IMR-90 (cell line): ENCODE measurements at regions not wholly inside any gene's neighbourhood (a gene's known extent, or its start where the extent isn't known, plus 50 kb on each side); places are given as distances from the start of the nearest gene placed in this dataset.
A peak's percentile ranks its signal among the peaks of the same experiment; 100 is the strongest.

Experiments used
- ATAC-seq: fragments of 200-7000 bp; cut with Tn5 transposase; 2 replicates; pipeline ENCODE4 v1.9.1; 2020; ENCODE audit warnings: low read depth, mild to moderate bottlenecking, moderate library complexity
- BruUV-seq: library from RNA; stranded (reverse); fragments of 400-500 nt; replicated peaks from 2 replicates; lab custom pipeline; 2021; lab: Mats Ljungman, UMichigan
- CTCF ChIA-PET: fragments of 300-600 bp; formaldehyde crosslinking; extraction: SDS; loops from one replicate; lab custom pipeline; 2021; ENCODE audit warnings: antibody characterized with exemption; lab: Yijun Ruan, JAX
- POLR2A ChIA-PET: fragments of 300-600 bp; sonication (Branson Sonifier 250); formaldehyde crosslinking; loops from one replicate; lab custom pipeline; 2022; ENCODE audit warnings: antibody characterized with exemption; ENCODE audit not compliant: unreplicated experiment; lab: Charles Lee
- DNase-seq: peaks from one replicate; pipeline ENCODE4 v3.0.0; 2013
- H2AFZ ChIP-seq: replicated peaks from 2 replicates; pipeline ENCODE3; 2013; ENCODE audit warnings: low read length, mild to moderate bottlenecking; ENCODE audit not compliant: poor library complexity
- H2AK5ac ChIP-seq: 2 replicates; pipeline ENCODE4 v1.6.1; 2013; ENCODE audit warnings: low read depth, low read length, inconsistent platforms
- H2AK9ac ChIP-seq: replicated peaks from 2 replicates; pipeline ENCODE3; 2013; ENCODE audit warnings: mild to moderate bottlenecking, low read depth, low read length, moderate library complexity; ENCODE audit not compliant: poor library complexity
- H2BK120ac ChIP-seq: 2 replicates; pipeline ENCODE4 v1.6.1; 2013; ENCODE audit warnings: low read depth, low read length, inconsistent platforms
- H2BK15ac ChIP-seq: 3 replicates; pipeline ENCODE4 v1.6.1; 2013; ENCODE audit warnings: low read depth, low read length, inconsistent platforms
- H2BK20ac ChIP-seq: 2 replicates; pipeline ENCODE4 v1.6.1; 2013; ENCODE audit warnings: low read depth, mild to moderate bottlenecking, inconsistent platforms, low read length, moderate library complexity
- H2BK5ac ChIP-seq: 2 replicates; pipeline ENCODE4 v1.6.1; 2013; ENCODE audit warnings: mild to moderate bottlenecking, low read depth, low read length, inconsistent platforms; ENCODE audit not compliant: poor library complexity, severe bottlenecking
- H3K14ac ChIP-seq: replicated peaks from 2 replicates; pipeline ENCODE4 v1.6.1; 2013; ENCODE audit warnings: low read depth, low read length, inconsistent platforms
- H3K18ac ChIP-seq: 2 replicates; pipeline ENCODE4 v1.6.1; 2013; ENCODE audit warnings: low read depth, low read length, control low read depth
- H3K23ac ChIP-seq: 2 replicates; pipeline ENCODE4 v1.6.1; 2013; ENCODE audit warnings: low read depth, low read length, inconsistent platforms
- H3K27ac ChIP-seq: 2 replicates; pipeline ENCODE4 v1.5.1; 2013; ENCODE audit warnings: mild to moderate bottlenecking, control low read depth, low read length; ENCODE audit not compliant: insufficient read depth
- H3K27me3 ChIP-seq: 2 replicates; pipeline ENCODE4 v1.6.1; 2013; ENCODE audit warnings: low read length; ENCODE audit not compliant: control insufficient read depth, insufficient read depth
- H3K36me3 ChIP-seq: 2 replicates; pipeline ENCODE4 v1.6.1; 2013; ENCODE audit warnings: low read length, mixed read lengths; ENCODE audit not compliant: control insufficient read depth, insufficient read depth
- H3K4ac ChIP-seq: 2 replicates; pipeline ENCODE4 v1.6.1; 2013; ENCODE audit warnings: low read depth, low read length, inconsistent platforms
- H3K4me1 ChIP-seq: 2 replicates; pipeline ENCODE4 v1.6.1; 2013; ENCODE audit warnings: low read length, mixed read lengths; ENCODE audit not compliant: control insufficient read depth, insufficient read depth
- H3K4me2 ChIP-seq: 2 replicates; pipeline ENCODE4 v1.6.1; 2013; ENCODE audit warnings: low read depth, mild to moderate bottlenecking, control low read depth, low read length, moderate library complexity
- H3K4me3 ChIP-seq: 2 replicates; pipeline ENCODE4 v1.5.1; 2013; ENCODE audit warnings: low read depth, mild to moderate bottlenecking, control low read depth, low read length, moderate library complexity; ENCODE audit not compliant: insufficient read depth
- H3K56ac ChIP-seq: 2 replicates; pipeline ENCODE4 v1.6.1; 2013; ENCODE audit warnings: low read length, inconsistent platforms; ENCODE audit not compliant: insufficient read depth; ENCODE audit errors: extremely low read depth
- H3K79me1 ChIP-seq, 2 experiments: 2 replicates each; pipeline ENCODE4 v1.6.1; 2013; ENCODE audit warnings: low read length in 2 of 2, inconsistent platforms in 1 of 2, low read depth in 1 of 2
- H3K9ac ChIP-seq: 2 replicates; pipeline ENCODE4 v1.6.1; 2013; ENCODE audit warnings: low read depth, low read length, control low read depth
- H3K9me1 ChIP-seq: 2 replicates; pipeline ENCODE4 v1.6.1; 2013; ENCODE audit warnings: low read length, inconsistent platforms; ENCODE audit not compliant: insufficient read depth
- H3K9me3 ChIP-seq: 2 replicates; pipeline ENCODE4 v1.6.1; 2013; ENCODE audit warnings: low read length; ENCODE audit not compliant: control insufficient read depth, insufficient read depth
- H4K20me1 ChIP-seq: 2 replicates; pipeline ENCODE4 v1.6.1; 2013; ENCODE audit warnings: low read length, inconsistent platforms; ENCODE audit not compliant: insufficient read depth
- H4K5ac ChIP-seq: 2 replicates; pipeline ENCODE4 v1.6.1; 2013; ENCODE audit warnings: mild to moderate bottlenecking, low read depth, low read length, control low read depth
- H4K8ac ChIP-seq, 2 experiments: 2 replicates each; pipeline ENCODE4 v1.6.1; 2013; ENCODE audit warnings: low read depth in 2 of 2, low read length in 2 of 2, control low read depth in 1 of 2, inconsistent platforms in 1 of 2
- H4K91ac ChIP-seq: 2 replicates; pipeline ENCODE4 v1.6.1; 2013; ENCODE audit warnings: low read depth, low read length, inconsistent platforms; ENCODE audit not compliant: insufficient read depth
- CTCF ChIP-seq: conservative IDR thresholded peaks from 2 replicates; pipeline ENCODE4 v1.5.1; 2012; ENCODE audit warnings: mild to moderate bottlenecking, low read depth, low read length, improper control_type of control experiment
- WGBS, 2 experiments: methylation state at CpG; one replicate each; pipeline versions ENCODE4 v1.1.5 to v1.1.7; 2013; ENCODE audit warnings: missing lambda C conversion rate in 2 of 2; ENCODE audit not compliant: insufficient read length in 1 of 2; ENCODE audit errors: extremely low coverage in 2 of 2; 5-methylcytosine and 5-hydroxymethylcytosine counted together
- dilution Hi-C: fragments of 300-500 bp; cut with HindIII; formaldehyde crosslinking; loops from one replicate; pipeline ENCODE4 v1.14.3; 2018; ENCODE audit warnings: low sequenced_read_pairs; ENCODE audit not compliant: unreplicated experiment
- in situ Hi-C: fragments of 300-500 bp; cut with MboI; formaldehyde crosslinking; loops from 3 replicates; pipeline ENCODE4 v1.14.3; 2019; ENCODE audit warnings: low sequenced_read_pairs, inconsistent platforms, mixed read lengths
- intact Hi-C: fragments of 100-400 bp; cut with micrococcal nuclease; formaldehyde crosslinking; loops from 2 replicates; pipeline ENCODE4 v1.10.0; 2022

GRCh38 chr9:87236546-87236945 lies 261.1 kb upstream of the DAPK1 start:
- ChIA-PET POLR2A (interaction anchor here (0.6 kb wide), 1 partner anchor 56 kb away, joined by 3 read pairs; no protein-coding TSS in a partner anchor), CTCF (interaction anchor here (1.1 kb wide), 1 partner anchor 47 kb away, joined by 6 read pairs; no protein-coding TSS in a partner anchor)
- no peak overlapping the region for H3K56ac ChIP-seq
- H4K20me1 ChIP-seq = no peaks in the 10 kb centered on the region
- H2AK5ac ChIP-seq = no peak overlapping the region
- H3K79me1 ChIP-seq = no peaks in the 10 kb centered on the region
- ATAC-seq (no peak), DNase-seq (peak; percentile 28)
- no TSS peak for BruUV-seq
- no peak overlapping the region for H2AK9ac ChIP-seq
- no peak for TF ChIP-seq CTCF
- H3K9me3 ChIP-seq = no peaks in the 10 kb centered on the region
- no peak overlapping the region for H3K18ac ChIP-seq
- no CpG with 5 or more reads among the region's 1 CpG for WGBS, 2 experiments
- H3K27ac ChIP-seq = no peak overlapping the region
- no peak overlapping the region for H4K5ac ChIP-seq
- no peak overlapping the region for H3K4me3 ChIP-seq
- no peak overlapping the region for H2BK20ac ChIP-seq
- H3K4ac ChIP-seq = no peak overlapping the region
- no peak overlapping the region for H3K14ac ChIP-seq
- H4K91ac ChIP-seq = no peak overlapping the region
- H2BK15ac ChIP-seq = no peak overlapping the region
- no peaks in the 10 kb centered on the region for H3K36me3 ChIP-seq
- no peak overlapping the region for H2BK120ac ChIP-seq
- H3K23ac ChIP-seq = no peak overlapping the region
- H2AFZ ChIP-seq = no peak overlapping the region
- intact Hi-C loops (no loop called here), in situ Hi-C loops (no loop called here), dilution Hi-C loops (no loop called here)
- H3K9ac ChIP-seq = no peak overlapping the region
- H2BK5ac ChIP-seq = no peak overlapping the region
- H4K8ac ChIP-seq = no peak overlapping the region
- no peak overlapping the region for H3K4me2 ChIP-seq
- peaks cover 3% of the 10 kb centered on the region; the same call in 1 of the 2 replicates for H3K4me1 ChIP-seq
- no peaks in the 10 kb centered on the region for H3K9me1 ChIP-seq
- no peaks in the 10 kb centered on the region for H3K27me3 ChIP-seq
